IMR-90 (cell line): ENCODE measurements at regions not wholly inside any gene's neighbourhood (a gene's known extent, or its start where the extent isn't known, plus 50 kb on each side); places are given as distances from the start of the nearest gene placed in this dataset.

ENCODE experiments used
- ATAC-seq: fragments of 200-7000 bp; cut with Tn5 transposase; 2 replicates; pipeline ENCODE4 v1.9.1; 2020; ENCODE audit warnings: low read depth, mild to moderate bottlenecking, moderate library complexity
- BruUV-seq: library from RNA; stranded (reverse); fragments of 400-500 nt; replicated peaks from 2 replicates; lab custom pipeline; 2021; lab: Mats Ljungman, UMichigan
- CTCF ChIA-PET: fragments of 300-600 bp; formaldehyde crosslinking; extraction: SDS; loops from one replicate; lab custom pipeline; 2021; ENCODE audit warnings: antibody characterized with exemption; lab: Yijun Ruan, JAX
- POLR2A ChIA-PET: fragments of 300-600 bp; sonication (Branson Sonifier 250); formaldehyde crosslinking; loops from one replicate; lab custom pipeline; 2022; ENCODE audit warnings: antibody characterized with exemption; ENCODE audit not compliant: unreplicated experiment; lab: Charles Lee
- DNase-seq: peaks from one replicate; pipeline ENCODE4 v3.0.0; 2013
- H2AFZ ChIP-seq: replicated peaks from 2 replicates; pipeline ENCODE3; 2013; ENCODE audit warnings: low read length, mild to moderate bottlenecking; ENCODE audit not compliant: poor library complexity
- H2AK5ac ChIP-seq: 2 replicates; pipeline ENCODE4 v1.6.1; 2013; ENCODE audit warnings: low read depth, low read length, inconsistent platforms
- H2AK9ac ChIP-seq: replicated peaks from 2 replicates; pipeline ENCODE3; 2013; ENCODE audit warnings: mild to moderate bottlenecking, low read depth, low read length, moderate library complexity; ENCODE audit not compliant: poor library complexity
- H2BK120ac ChIP-seq: 2 replicates; pipeline ENCODE4 v1.6.1; 2013; ENCODE audit warnings: low read depth, low read length, inconsistent platforms
- H2BK15ac ChIP-seq: 3 replicates; pipeline ENCODE4 v1.6.1; 2013; ENCODE audit warnings: low read depth, low read length, inconsistent platforms
- H2BK20ac ChIP-seq: 2 replicates; pipeline ENCODE4 v1.6.1; 2013; ENCODE audit warnings: low read depth, mild to moderate bottlenecking, inconsistent platforms, low read length, moderate library complexity
- H2BK5ac ChIP-seq: 2 replicates; pipeline ENCODE4 v1.6.1; 2013; ENCODE audit warnings: mild to moderate bottlenecking, low read depth, low read length, inconsistent platforms; ENCODE audit not compliant: poor library complexity, severe bottlenecking
- H3K14ac ChIP-seq: replicated peaks from 2 replicates; pipeline ENCODE4 v1.6.1; 2013; ENCODE audit warnings: low read depth, low read length, inconsistent platforms
- H3K18ac ChIP-seq: 2 replicates; pipeline ENCODE4 v1.6.1; 2013; ENCODE audit warnings: low read depth, low read length, control low read depth
- H3K23ac ChIP-seq: 2 replicates; pipeline ENCODE4 v1.6.1; 2013; ENCODE audit warnings: low read depth, low read length, inconsistent platforms
- H3K27ac ChIP-seq: 2 replicates; pipeline ENCODE4 v1.5.1; 2013; ENCODE audit warnings: mild to moderate bottlenecking, control low read depth, low read length; ENCODE audit not compliant: insufficient read depth
- H3K27me3 ChIP-seq: 2 replicates; pipeline ENCODE4 v1.6.1; 2013; ENCODE audit warnings: low read length; ENCODE audit not compliant: control insufficient read depth, insufficient read depth
- H3K36me3 ChIP-seq: 2 replicates; pipeline ENCODE4 v1.6.1; 2013; ENCODE audit warnings: low read length, mixed read lengths; ENCODE audit not compliant: control insufficient read depth, insufficient read depth
- H3K4ac ChIP-seq: 2 replicates; pipeline ENCODE4 v1.6.1; 2013; ENCODE audit warnings: low read depth, low read length, inconsistent platforms
- H3K4me1 ChIP-seq: 2 replicates; pipeline ENCODE4 v1.6.1; 2013; ENCODE audit warnings: low read length, mixed read lengths; ENCODE audit not compliant: control insufficient read depth, insufficient read depth
- H3K4me2 ChIP-seq: 2 replicates; pipeline ENCODE4 v1.6.1; 2013; ENCODE audit warnings: low read depth, mild to moderate bottlenecking, control low read depth, low read length, moderate library complexity
- H3K4me3 ChIP-seq: 2 replicates; pipeline ENCODE4 v1.5.1; 2013; ENCODE audit warnings: low read depth, mild to moderate bottlenecking, control low read depth, low read length, moderate library complexity; ENCODE audit not compliant: insufficient read depth
- H3K56ac ChIP-seq: 2 replicates; pipeline ENCODE4 v1.6.1; 2013; ENCODE audit warnings: low read length, inconsistent platforms; ENCODE audit not compliant: insufficient read depth; ENCODE audit errors: extremely low read depth
- H3K79me1 ChIP-seq, 2 experiments: 2 replicates each; pipeline ENCODE4 v1.6.1; 2013; ENCODE audit warnings: low read length in 2 of 2, inconsistent platforms in 1 of 2, low read depth in 1 of 2
- H3K9ac ChIP-seq: 2 replicates; pipeline ENCODE4 v1.6.1; 2013; ENCODE audit warnings: low read depth, low read length, control low read depth
- H3K9me1 ChIP-seq: 2 replicates; pipeline ENCODE4 v1.6.1; 2013; ENCODE audit warnings: low read length, inconsistent platforms; ENCODE audit not compliant: insufficient read depth
- H3K9me3 ChIP-seq: 2 replicates; pipeline ENCODE4 v1.6.1; 2013; ENCODE audit warnings: low read length; ENCODE audit not compliant: control insufficient read depth, insufficient read depth
- H4K20me1 ChIP-seq: 2 replicates; pipeline ENCODE4 v1.6.1; 2013; ENCODE audit warnings: low read length, inconsistent platforms; ENCODE audit not compliant: insufficient read depth
- H4K5ac ChIP-seq: 2 replicates; pipeline ENCODE4 v1.6.1; 2013; ENCODE audit warnings: mild to moderate bottlenecking, low read depth, low read length, control low read depth
- H4K8ac ChIP-seq, 2 experiments: 2 replicates each; pipeline ENCODE4 v1.6.1; 2013; ENCODE audit warnings: low read depth in 2 of 2, low read length in 2 of 2, control low read depth in 1 of 2, inconsistent platforms in 1 of 2
- H4K91ac ChIP-seq: 2 replicates; pipeline ENCODE4 v1.6.1; 2013; ENCODE audit warnings: low read depth, low read length, inconsistent platforms; ENCODE audit not compliant: insufficient read depth
- BHLHE40 ChIP-seq: fragments of 150-350 bp; IDR thresholded peaks from 2 replicates; pipeline ENCODE4 v1.6.1; 2016; ENCODE audit warnings: mild to moderate bottlenecking, low read depth, low read length
- CHD1 ChIP-seq: IDR thresholded peaks from 2 replicates; pipeline ENCODE4 v1.6.1; 2012; ENCODE audit warnings: low read depth, low read length, improper control_type of control experiment
- FOS ChIP-seq: fragments of 150-350 bp; IDR thresholded peaks from 2 replicates; pipeline ENCODE4 v1.6.1; 2016; ENCODE audit warnings: low read depth, low read length
- MAFK ChIP-seq: IDR thresholded peaks from 2 replicates; pipeline ENCODE4 v1.6.1; 2012; ENCODE audit warnings: low read depth, low read length, improper control_type of control experiment
- MAZ ChIP-seq: IDR thresholded peaks from 2 replicates; pipeline ENCODE4 v1.6.1; 2012; ENCODE audit warnings: low read depth, mild to moderate bottlenecking, low read length, improper control_type of control experiment, moderate library complexity, borderline replicate concordance
- MXI1 ChIP-seq: IDR thresholded peaks from 2 replicates; pipeline ENCODE4 v1.6.1; 2012; ENCODE audit warnings: low read depth, mild to moderate bottlenecking, low read length, moderate library complexity, borderline replicate concordance
- NFE2L2 ChIP-seq: fragments of 150-350 bp; IDR thresholded peaks from 2 replicates; pipeline ENCODE4 v1.6.1; 2016; ENCODE audit warnings: low read depth, mild to moderate bottlenecking, low read length
- POLR2A ChIP-seq: IDR thresholded peaks from 2 replicates; pipeline ENCODE4 v1.6.1; 2012; ENCODE audit warnings: mild to moderate bottlenecking, low read depth, low read length
- RCOR1 ChIP-seq: IDR thresholded peaks from 2 replicates; pipeline ENCODE4 v1.6.1; 2012; ENCODE audit warnings: mild to moderate bottlenecking, low read length, improper control_type of control experiment; ENCODE audit not compliant: insufficient replicate concordance
- RFX5 ChIP-seq: IDR thresholded peaks from 2 replicates; pipeline ENCODE4 v1.8.0; 2012; ENCODE audit warnings: low read depth, mild to moderate bottlenecking, low read length, moderate library complexity
- WGBS, 2 experiments: methylation state at CpG; one replicate each; pipeline versions ENCODE4 v1.1.5 to v1.1.7; 2013; ENCODE audit warnings: missing lambda C conversion rate in 2 of 2; ENCODE audit not compliant: insufficient read length in 1 of 2; ENCODE audit errors: extremely low coverage in 2 of 2; 5-methylcytosine and 5-hydroxymethylcytosine counted together
- dilution Hi-C: fragments of 300-500 bp; cut with HindIII; formaldehyde crosslinking; loops from one replicate; pipeline ENCODE4 v1.14.3; 2018; ENCODE audit warnings: low sequenced_read_pairs; ENCODE audit not compliant: unreplicated experiment
- in situ Hi-C: fragments of 300-500 bp; cut with MboI; formaldehyde crosslinking; loops from 3 replicates; pipeline ENCODE4 v1.14.3; 2019; ENCODE audit warnings: low sequenced_read_pairs, inconsistent platforms, mixed read lengths
- intact Hi-C: fragments of 100-400 bp; cut with micrococcal nuclease; formaldehyde crosslinking; loops from 2 replicates; pipeline ENCODE4 v1.10.0; 2022

- no peak overlapping the region for H2AK9ac ChIP-seq
- no peak overlapping the region for H2BK5ac ChIP-seq
- no peak overlapping the region for H2AK5ac ChIP-seq
- no peaks in the 10 kb centered on the region for H3K9me3 ChIP-seq
- H3K27ac ChIP-seq: no peak overlapping the region
- DNase-seq (no peak), ATAC-seq (no peak)
- H4K20me1 ChIP-seq: no peaks in the 10 kb centered on the region
- H2BK120ac ChIP-seq: no peak overlapping the region
- H3K4me1 ChIP-seq: no peaks in the 10 kb centered on the region
- H3K27me3 ChIP-seq: peaks cover 18% of the 10 kb centered on the region
- H3K18ac ChIP-seq: no peak overlapping the region
- WGBS, 2 experiments: 54% methylated on average over 3 of the region's 10 CpGs; no CpG with 5 or more reads in 1 of the 2 experiments
- H4K5ac ChIP-seq: no peak overlapping the region
- H3K23ac ChIP-seq: no peak overlapping the region
- H2AFZ ChIP-seq: no peak overlapping the region
- H4K91ac ChIP-seq: no peak overlapping the region
- no peak overlapping the region for H3K4me2 ChIP-seq
- dilution Hi-C loops (no loop called here), intact Hi-C loops (no loop called here), in situ Hi-C loops (no loop called here)
- TF ChIP-seq POLR2A (no peak), RCOR1 (no peak), RFX5 (no peak), NFE2L2 (no peak), BHLHE40 (no peak), MXI1 (no peak), MAFK (no peak), MAZ (no peak), FOS (no peak), CHD1 (no peak)
- no peak overlapping the region for H3K4ac ChIP-seq
- BruUV-seq: no TSS peak
- H3K9me1 ChIP-seq: no peaks in the 10 kb centered on the region
- no peak overlapping the region for H2BK20ac ChIP-seq
- H4K8ac ChIP-seq: no peak overlapping the region
- no peak overlapping the region for H3K14ac ChIP-seq
- H3K56ac ChIP-seq: no peak overlapping the region
- ChIA-PET CTCF (no interaction called here), POLR2A (no interaction called here)
- H3K4me3 ChIP-seq: no peak overlapping the region
- H2BK15ac ChIP-seq: no peak overlapping the region
- H3K79me1 ChIP-seq: no peaks in the 10 kb centered on the region
- no peaks in the 10 kb centered on the region for H3K36me3 ChIP-seq
- H3K9ac ChIP-seq: no peak overlapping the region
Measured at GRCh38 chr13:40376867-40377535, 289.4 kb downstream of the FOXO1 start.
